ENCODE measurements at regions not wholly inside any gene's neighbourhood (a gene's known extent, or its start where the extent isn't known, plus 50 kb on each side); places are given as distances from the start of the nearest gene placed in this dataset.
"Not testable (repeated sequence)": the region's sequence is repeated elsewhere in the genome, so short reads cannot be mapped to it uniquely, and the experiment has no call there.

- Histone ChIP-seq H3K4me3 (ENCODE audit: low read depth, low read length) (no peak overlapping the region), H3K27ac (ENCODE audit: low read depth) (no peak overlapping the region), H3K36me3 (ENCODE audit: insufficient read depth) (no peaks in the 10 kb centered on the region), H3K4me1 (ENCODE audit: insufficient read depth) (no peaks in the 10 kb centered on the region)
- 88% methylated on average over 3 of the region's 3 CpGs for WGBS
- DNase-seq (ENCODE audit: extremely low spot score): no peak
These were observed 118.6 kb upstream of the BEND4 start for GRCh38 chr4:42271096-42271495.

DNA sequence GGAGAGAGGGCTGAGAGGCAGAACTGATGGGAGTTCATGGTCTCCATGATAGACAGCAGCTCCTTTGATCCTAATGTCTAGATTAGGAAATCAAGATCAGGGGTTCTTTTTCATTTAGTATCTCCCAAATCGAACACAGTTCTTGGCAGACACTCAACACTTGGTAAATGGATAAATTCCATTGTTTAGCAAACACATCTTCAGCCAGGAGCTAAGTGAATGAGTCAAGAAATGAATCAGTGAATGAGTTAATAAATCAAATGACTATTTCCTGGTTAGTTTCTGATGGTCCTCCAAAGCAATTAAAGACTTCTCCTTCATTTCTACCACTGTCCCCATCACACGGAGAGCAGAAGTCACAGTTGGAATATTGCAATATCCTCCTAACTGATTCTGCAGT is 120.0 kb upstream of the SHISA3 start:
- no peak overlapping the region for H3K27ac ChIP-seq (ENCODE audit: low read depth)
- H3K4me3 ChIP-seq (ENCODE audit: low read depth, low read length): no peak overlapping the region
- no peaks in the 10 kb centered on the region for H3K36me3 ChIP-seq (ENCODE audit: insufficient read depth)
- H3K4me1 ChIP-seq (ENCODE audit: insufficient read depth): no peaks in the 10 kb centered on the region
- no peak for DNase-seq (ENCODE audit: extremely low spot score)
- WGBS: 52% methylated on average over 2 of the region's 2 CpGs

DNA sequence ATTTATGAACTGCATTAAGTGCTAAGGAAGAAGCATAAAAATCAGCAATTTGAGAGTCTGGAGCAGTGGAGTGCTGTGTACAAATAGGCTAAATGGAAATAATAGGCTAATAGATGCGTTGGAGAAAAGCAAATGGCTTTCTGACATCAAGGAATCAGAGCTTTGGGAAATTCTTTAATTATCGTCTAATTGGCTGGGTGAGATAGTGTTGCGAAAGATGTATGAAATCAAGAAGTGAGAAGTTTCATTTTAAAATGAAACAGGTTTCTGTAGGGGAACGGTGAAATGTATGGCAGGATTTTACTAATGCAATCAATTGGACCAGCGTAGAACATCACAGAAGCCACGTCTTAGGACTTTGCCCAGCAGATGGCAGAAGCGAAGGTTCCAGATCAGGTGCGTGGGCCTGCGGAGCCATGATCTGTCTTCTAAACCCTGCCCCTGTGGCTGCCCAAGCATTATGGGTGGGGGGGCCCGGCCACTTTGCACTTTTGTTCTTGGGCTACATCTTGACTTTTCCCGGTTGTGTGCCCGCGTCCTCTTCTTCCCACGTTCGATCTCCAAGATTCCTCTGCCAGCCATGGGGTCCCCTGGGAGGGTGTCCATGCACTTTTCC is 118.5 kb upstream of the SHISA3 start:
- Histone ChIP-seq H3K36me3 (ENCODE audit: insufficient read depth) (no peaks in the 10 kb centered on the region), H3K4me3 (ENCODE audit: low read depth, low read length) (no peak overlapping the region), H3K4me1 (ENCODE audit: insufficient read depth) (no peaks in the 10 kb centered on the region), H3K27ac (ENCODE audit: low read depth) (no peak overlapping the region)
- 89% methylated on average over 15 of the region's 15 CpGs for WGBS
- no peak for DNase-seq (ENCODE audit: extremely low spot score)

DNA sequence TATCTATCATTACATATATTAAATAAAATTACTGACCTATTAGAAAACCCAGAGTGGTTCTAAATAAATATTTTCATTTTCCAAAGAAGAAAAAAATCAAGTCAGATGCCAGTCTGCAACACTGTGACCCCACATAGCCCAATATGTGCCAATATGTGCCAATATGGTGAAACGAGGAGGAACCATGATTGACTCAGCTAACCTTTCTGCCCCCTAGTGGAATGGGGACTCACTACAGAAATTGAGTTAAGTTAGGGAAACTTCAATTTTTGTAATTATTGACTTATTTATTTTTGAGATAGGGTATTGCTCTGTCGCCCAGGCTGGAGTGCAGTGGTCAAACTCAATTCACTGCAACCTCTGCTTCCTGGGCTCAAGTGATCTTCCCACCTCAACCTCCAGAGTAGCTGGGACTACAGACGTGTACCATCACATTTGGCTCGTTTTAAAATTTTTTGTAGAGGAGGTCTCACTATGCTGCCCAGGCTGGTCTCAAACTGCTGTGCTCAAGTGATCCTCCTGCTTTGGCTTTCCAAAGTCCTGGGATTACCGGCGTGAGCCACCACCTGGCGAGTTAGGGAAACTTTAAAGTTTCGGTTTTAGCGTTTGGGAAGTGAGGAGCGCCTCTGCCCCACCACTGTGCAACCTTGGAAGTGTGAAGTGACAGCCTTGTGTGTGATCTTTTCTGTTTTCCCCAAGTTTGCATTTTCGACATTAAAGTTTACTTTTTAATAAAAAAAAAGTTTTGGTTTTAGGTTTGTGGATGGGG is 116.8 kb upstream of the SHISA3 start:
- Histone ChIP-seq H3K27ac (ENCODE audit: low read depth) (no peak overlapping the region), H3K4me1 (ENCODE audit: insufficient read depth) (no peaks in the 10 kb centered on the region), H3K4me3 (ENCODE audit: low read depth, low read length) (no peak overlapping the region), H3K36me3 (ENCODE audit: insufficient read depth) (no peaks in the 10 kb centered on the region)
- WGBS: 68% methylated on average over 11 of the region's 11 CpGs
- DNase-seq (ENCODE audit: extremely low spot score): no peak

DNA sequence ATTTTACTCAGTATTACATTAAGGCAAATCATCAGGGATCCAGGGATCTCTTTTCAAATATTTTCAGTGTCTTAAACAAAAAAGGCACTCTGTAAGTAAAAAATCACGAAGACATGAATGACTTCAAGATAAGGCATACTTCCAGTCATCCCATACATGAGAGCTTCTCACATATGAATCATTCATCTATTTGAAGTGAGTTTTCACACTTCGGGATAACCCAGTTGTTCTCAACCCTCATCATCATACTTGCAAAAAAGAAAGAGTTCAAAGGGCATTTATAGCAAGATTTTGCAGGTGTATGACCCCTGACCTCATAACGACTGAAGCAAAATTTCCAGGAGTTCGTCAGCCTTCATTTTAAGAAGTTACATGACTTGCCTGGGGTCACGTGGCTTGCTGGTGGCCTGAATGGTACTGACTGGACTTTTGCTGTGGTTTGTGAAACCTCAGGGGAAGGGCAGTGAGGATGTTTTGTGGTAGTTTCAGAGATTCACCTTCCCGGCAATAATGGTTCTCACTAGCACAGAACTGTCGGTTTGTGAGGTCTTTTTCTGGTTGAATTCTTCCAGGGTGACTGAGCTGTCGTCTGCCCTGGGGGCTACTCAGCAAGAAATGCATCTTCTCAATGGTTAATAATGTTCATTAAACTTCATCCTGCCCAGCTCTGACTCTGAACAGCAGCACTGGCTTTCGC is 115.8 kb upstream of the SHISA3 start:
- DNase-seq (ENCODE audit: extremely low spot score): no peak
- Histone ChIP-seq H3K4me1 (ENCODE audit: insufficient read depth) (no peaks in the 10 kb centered on the region), H3K27ac (ENCODE audit: low read depth) (no peak overlapping the region), H3K36me3 (ENCODE audit: insufficient read depth) (no peaks in the 10 kb centered on the region), H3K4me3 (ENCODE audit: low read depth, low read length) (no peak overlapping the region)
- WGBS: 46% methylated on average over 9 of the region's 9 CpGs

GRCh38 chr4:42282081-42282901 is 115.0 kb upstream of the SHISA3 start:
- Histone ChIP-seq H3K4me1 (ENCODE audit: insufficient read depth) (no peaks in the 10 kb centered on the region), H3K36me3 (ENCODE audit: insufficient read depth) (no peaks in the 10 kb centered on the region), H3K4me3 (ENCODE audit: low read depth, low read length) (no peak overlapping the region), H3K27ac (ENCODE audit: low read depth) (no peak overlapping the region)
- WGBS: 27% methylated on average over 12 of the region's 12 CpGs
- DNase-seq (ENCODE audit: extremely low spot score): peak; percentile 81

- Histone ChIP-seq H3K27ac (ENCODE audit: low read depth) (no peak overlapping the region), H3K36me3 (ENCODE audit: insufficient read depth) (no peaks in the 10 kb centered on the region), H3K4me1 (ENCODE audit: insufficient read depth) (no peaks in the 10 kb centered on the region), H3K4me3 (ENCODE audit: low read depth, low read length) (no peak overlapping the region)
- DNase-seq (ENCODE audit: extremely low spot score): no peak
- 76% methylated on average over 5 of the region's 5 CpGs for WGBS
These were observed 113.3 kb upstream of the SHISA3 start for GRCh38 chr4:42284030-42284429.

DNA sequence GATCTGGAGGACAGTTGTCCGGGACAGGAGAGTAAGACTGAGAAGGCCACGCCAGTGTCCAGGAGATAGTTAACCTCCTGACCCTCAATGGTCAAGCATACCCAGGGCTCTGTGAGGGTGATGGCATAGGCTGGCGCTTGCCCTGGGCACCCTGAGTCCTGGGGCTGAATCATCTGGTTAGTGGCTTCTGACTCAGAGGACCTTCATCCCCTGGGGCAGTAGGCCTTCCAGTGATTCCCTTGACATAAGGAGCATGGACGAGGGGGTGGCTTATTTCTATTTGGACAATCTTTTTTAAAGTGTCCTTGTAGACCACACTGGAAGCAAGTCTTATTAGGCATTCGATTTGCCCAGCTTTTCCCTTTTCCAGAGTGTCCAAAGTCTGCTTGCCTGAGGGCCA is 108.4 kb upstream of the SHISA3 start:
- not testable (repeated sequence) for H3K4me3 ChIP-seq (ENCODE audit: low read depth, low read length); H3K27ac ChIP-seq (ENCODE audit: low read depth); H3K4me1 ChIP-seq (ENCODE audit: insufficient read depth); DNase-seq (ENCODE audit: extremely low spot score); H3K36me3 ChIP-seq (ENCODE audit: insufficient read depth)
- WGBS: 77% methylated on average over 5 of the region's 5 CpGs

DNA sequence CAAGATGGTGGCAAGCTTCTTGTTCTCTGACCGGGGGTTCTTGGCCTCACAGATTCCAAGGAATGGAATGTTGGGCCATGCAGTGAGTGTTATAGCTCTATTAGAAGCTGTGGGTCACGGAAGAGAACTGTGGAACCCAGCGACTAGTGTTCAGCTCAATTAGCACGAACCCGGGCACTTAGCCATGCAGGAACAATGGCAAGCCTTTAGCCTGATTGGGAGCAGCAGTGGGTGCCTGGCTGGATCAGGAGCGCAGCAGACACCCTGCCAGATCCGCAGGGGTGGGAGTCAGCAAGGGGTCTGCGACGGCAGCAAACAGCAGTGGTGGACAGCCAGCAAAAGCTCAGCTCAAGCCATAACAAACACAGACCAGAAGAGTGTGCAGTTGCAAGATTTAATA is 105.1 kb upstream of the SHISA3 start:
- H3K4me1 ChIP-seq (ENCODE audit: insufficient read depth); H3K27ac ChIP-seq (ENCODE audit: low read depth); H3K4me3 ChIP-seq (ENCODE audit: low read depth, low read length); DNase-seq (ENCODE audit: extremely low spot score); H3K36me3 ChIP-seq (ENCODE audit: insufficient read depth): not testable (repeated sequence)
- 88% methylated on average over 9 of the region's 9 CpGs for WGBS

GRCh38 chr4:42293967-42294813 is 103.1 kb upstream of the SHISA3 start:
- DNase-seq (ENCODE audit: extremely low spot score): no peak
- no peaks in the 10 kb centered on the region for H3K36me3 ChIP-seq (ENCODE audit: insufficient read depth)
- no peak overlapping the region for H3K4me3 ChIP-seq (ENCODE audit: low read depth, low read length)
- H3K4me1 ChIP-seq (ENCODE audit: insufficient read depth): no peaks in the 10 kb centered on the region
- H3K27ac ChIP-seq (ENCODE audit: low read depth): no peak overlapping the region
- WGBS: 50% methylated on average over 2 of the region's 2 CpGs

GRCh38 chr4:42296196-42296595 is 101.1 kb upstream of the SHISA3 start:
- Histone ChIP-seq H3K27ac (ENCODE audit: low read depth) (no peak overlapping the region), H3K4me1 (ENCODE audit: insufficient read depth) (no peaks in the 10 kb centered on the region), H3K36me3 (ENCODE audit: insufficient read depth) (no peaks in the 10 kb centered on the region), H3K4me3 (ENCODE audit: low read depth, low read length) (no peak overlapping the region)
- no peak for DNase-seq (ENCODE audit: extremely low spot score)
- 86% methylated on average over 3 of the region's 3 CpGs for WGBS

GRCh38 chr4:42302348-42302747 is 94.9 kb upstream of the SHISA3 start:
- no peak for DNase-seq (ENCODE audit: extremely low spot score)
- Histone ChIP-seq H3K4me3 (ENCODE audit: low read depth, low read length) (no peak overlapping the region), H3K36me3 (ENCODE audit: insufficient read depth) (no peaks in the 10 kb centered on the region), H3K27ac (ENCODE audit: low read depth) (no peak overlapping the region), H3K4me1 (ENCODE audit: insufficient read depth) (no peaks in the 10 kb centered on the region)
- WGBS: 22% methylated on average over 4 of the region's 4 CpGs
